ENCODE measurements at regions not wholly inside any gene's neighbourhood (a gene's known extent, or its start where the extent isn't known, plus 50 kb on each side); places are given as distances from the start of the nearest gene placed in this dataset.
"Not testable (repeated sequence)": the region's sequence is repeated elsewhere in the genome, so short reads cannot be mapped to it uniquely, and the experiment has no call there.

GRCh38 chr15:30824518-30825195 lies 79.1 kb upstream of the FAN1 start:
- Histone ChIP-seq H3K9me3 (ENCODE audit: severe bottlenecking) (no peaks in the 10 kb centered on the region), H3K36me3 (ENCODE audit: low read depth) (no peaks in the 10 kb centered on the region), H3K27ac (ENCODE audit: poor library complexity, severe bottlenecking) (no peak overlapping the region), H3K4me3 (ENCODE audit: severe bottlenecking) (no peak overlapping the region), H3K4me1 (ENCODE audit: insufficient read depth, poor library complexity, severe bottlenecking) (no peaks in the 10 kb centered on the region), H3K27me3 (ENCODE audit: insufficient read depth, poor library complexity, severe bottlenecking) (no peaks in the 10 kb centered on the region)
- no peak for DNase-seq (ENCODE audit: low spot score)
- TF ChIP-seq CTCF (IDR thresholded peaks at IDR 0.05; ENCODE audit: poor library complexity, severe bottlenecking) = no peak
- no peak for ATAC-seq (ENCODE audit: low read depth)

- ATAC-seq (ENCODE audit: low read depth) (peak; percentile 23; the same call in 2 of the 3 replicates), DNase-seq (ENCODE audit: low spot score) (no peak)
- no peak for TF ChIP-seq CTCF (IDR thresholded peaks at IDR 0.05; ENCODE audit: poor library complexity, severe bottlenecking)
- H3K27ac ChIP-seq (ENCODE audit: poor library complexity, severe bottlenecking) = no peak overlapping the region
- H3K36me3 ChIP-seq (ENCODE audit: low read depth) = no peaks in the 10 kb centered on the region
- H3K9me3 ChIP-seq (ENCODE audit: severe bottlenecking) = no peaks in the 10 kb centered on the region
- no peaks in the 10 kb centered on the region for H3K27me3 ChIP-seq (ENCODE audit: insufficient read depth, poor library complexity, severe bottlenecking)
- no peak overlapping the region for H3K4me3 ChIP-seq (ENCODE audit: severe bottlenecking)
- H3K4me1 ChIP-seq (ENCODE audit: insufficient read depth, poor library complexity, severe bottlenecking) = no peaks in the 10 kb centered on the region
Measured at GRCh38 chr15:30827625-30828303, 76.0 kb upstream of the FAN1 start.

- not testable (repeated sequence) for H3K4me1 ChIP-seq (ENCODE audit: insufficient read depth, poor library complexity, severe bottlenecking); H3K4me3 ChIP-seq (ENCODE audit: severe bottlenecking); H3K36me3 ChIP-seq (ENCODE audit: low read depth); H3K27me3 ChIP-seq (ENCODE audit: insufficient read depth, poor library complexity, severe bottlenecking); H3K9me3 ChIP-seq (ENCODE audit: severe bottlenecking); H3K27ac ChIP-seq (ENCODE audit: poor library complexity, severe bottlenecking); DNase-seq (ENCODE audit: low spot score)
- peak; percentile 97 for ATAC-seq (ENCODE audit: low read depth)
Measured at GRCh38 chr15:30828304-30828639, 75.4 kb upstream of the FAN1 start.

- Histone ChIP-seq H3K36me3 (ENCODE audit: low read depth) (no peaks in the 10 kb centered on the region), H3K27me3 (ENCODE audit: insufficient read depth, poor library complexity, severe bottlenecking) (no peaks in the 10 kb centered on the region), H3K4me1 (ENCODE audit: insufficient read depth, poor library complexity, severe bottlenecking) (no peaks in the 10 kb centered on the region), H3K27ac (ENCODE audit: poor library complexity, severe bottlenecking) (no peak overlapping the region), H3K9me3 (ENCODE audit: severe bottlenecking) (no peaks in the 10 kb centered on the region), H3K4me3 (ENCODE audit: severe bottlenecking) (no peak overlapping the region)
- no peak for TF ChIP-seq CTCF (IDR thresholded peaks at IDR 0.05; ENCODE audit: poor library complexity, severe bottlenecking)
- DNase-seq (ENCODE audit: low spot score) = no peak
- no peak for ATAC-seq (ENCODE audit: low read depth)
Measured at GRCh38 chr15:30830961-30831360, 72.8 kb upstream of the FAN1 start.

GRCh38 chr15:30833379-30833778 lies 70.3 kb upstream of the FAN1 start:
- not testable (repeated sequence) for H3K27me3 ChIP-seq (ENCODE audit: insufficient read depth, poor library complexity, severe bottlenecking); H3K9me3 ChIP-seq (ENCODE audit: severe bottlenecking)

GRCh38 chr15:30841639-30842038 lies 62.1 kb upstream of the FAN1 start:
- H3K4me1 ChIP-seq (ENCODE audit: insufficient read depth, poor library complexity, severe bottlenecking); H3K27ac ChIP-seq (ENCODE audit: poor library complexity, severe bottlenecking); H3K9me3 ChIP-seq (ENCODE audit: severe bottlenecking); H3K4me3 ChIP-seq (ENCODE audit: severe bottlenecking); H3K27me3 ChIP-seq (ENCODE audit: insufficient read depth, poor library complexity, severe bottlenecking); DNase-seq (ENCODE audit: low spot score); ATAC-seq (ENCODE audit: low read depth); H3K36me3 ChIP-seq (ENCODE audit: low read depth): not testable (repeated sequence)

More at GRCh38 chr15:30833379-30833778, 70.3 kb upstream of the FAN1 start:
- not testable (repeated sequence) for DNase-seq (ENCODE audit: low spot score); H3K4me3 ChIP-seq (ENCODE audit: severe bottlenecking); H3K4me1 ChIP-seq (ENCODE audit: insufficient read depth, poor library complexity, severe bottlenecking); H3K36me3 ChIP-seq (ENCODE audit: low read depth); H3K27ac ChIP-seq (ENCODE audit: poor library complexity, severe bottlenecking)
- ATAC-seq (ENCODE audit: low read depth) = peak; percentile 75

GRCh38 chr15:30842798-30843472 lies 60.8 kb upstream of the FAN1 start:
- not testable (repeated sequence) for DNase-seq (ENCODE audit: low spot score); H3K27ac ChIP-seq (ENCODE audit: poor library complexity, severe bottlenecking)

GRCh38 chr15:30845536-30845935 lies 58.2 kb upstream of the FAN1 start:
- not testable (repeated sequence) for ATAC-seq (ENCODE audit: low read depth)

More at GRCh38 chr15:30842798-30843472, 60.8 kb upstream of the FAN1 start:
- ATAC-seq (ENCODE audit: low read depth); H3K9me3 ChIP-seq (ENCODE audit: severe bottlenecking); H3K4me3 ChIP-seq (ENCODE audit: severe bottlenecking); H3K4me1 ChIP-seq (ENCODE audit: insufficient read depth, poor library complexity, severe bottlenecking); H3K27me3 ChIP-seq (ENCODE audit: insufficient read depth, poor library complexity, severe bottlenecking); H3K36me3 ChIP-seq (ENCODE audit: low read depth): not testable (repeated sequence)

More at GRCh38 chr15:30845536-30845935, 58.2 kb upstream of the FAN1 start:
- not testable (repeated sequence) for H3K9me3 ChIP-seq (ENCODE audit: severe bottlenecking); H3K4me3 ChIP-seq (ENCODE audit: severe bottlenecking); H3K4me1 ChIP-seq (ENCODE audit: insufficient read depth, poor library complexity, severe bottlenecking); DNase-seq (ENCODE audit: low spot score); H3K36me3 ChIP-seq (ENCODE audit: low read depth); H3K27ac ChIP-seq (ENCODE audit: poor library complexity, severe bottlenecking); H3K27me3 ChIP-seq (ENCODE audit: insufficient read depth, poor library complexity, severe bottlenecking)
